HEK293 (cell line): ENCODE measurements at regions not wholly inside any gene's neighbourhood (a gene's known extent, or its start where the extent isn't known, plus 50 kb on each side); places are given as distances from the start of the nearest gene placed in this dataset.

Experiments
- CTCF ChIA-PET: fragments of 350-600 bp; formaldehyde crosslinking; extraction: SDS; loops from one replicate; lab custom pipeline; 2021; ENCODE audit warnings: antibody characterized with exemption; lab: Yijun Ruan, JAX
- POLR2A ChIA-PET: fragments of 300-600 bp; formaldehyde crosslinking; extraction: SDS; loops from one replicate; lab custom pipeline; 2020; ENCODE audit warnings: antibody characterized with exemption, inconsistent platforms; lab: Yijun Ruan, JAX
- H3K27ac ChIP-seq: fragments of 200-500 bp; sonication (Bioruptor generic); 2 replicates; pipeline ENCODE4 v1.5.1; 2014; ENCODE audit warnings: low read depth, low read length, control low read depth, inconsistent platforms; ENCODE audit errors: extremely low read depth
- H3K36me3 ChIP-seq, 2 experiments: fragments of 200-500 bp in 1 of 2; sonication (Bioruptor generic) in 1 of 2; 1 replicate in 1 of 2; 2 replicates in 1 of 2; pipeline ENCODE4 v1.5.1; 2014 to 2017; ENCODE audit warnings: inconsistent platforms in 2 of 2, low read length in 2 of 2; ENCODE audit not compliant: control insufficient read depth in 2 of 2, insufficient read depth in 1 of 2
- H3K4me1 ChIP-seq: fragments of 200-500 bp; sonication (Bioruptor generic); 2 replicates; pipeline ENCODE4 v1.5.1; 2014; ENCODE audit warnings: mild to moderate bottlenecking, low read length, inconsistent platforms; ENCODE audit not compliant: control insufficient read depth, insufficient read depth
- H3K4me3 ChIP-seq: 2 replicates; pipeline ENCODE4 v1.5.1; 2011; ENCODE audit warnings: low read depth, mild to moderate bottlenecking, control low read depth, low read length, moderate library complexity
- H3K9me3 ChIP-seq: fragments of 200-500 bp; sonication (Bioruptor generic); 2 replicates; pipeline ENCODE4 v1.5.1; 2014; ENCODE audit warnings: low read depth, low read length, inconsistent platforms; ENCODE audit not compliant: control insufficient read depth, insufficient read depth
- CTCF ChIP-seq: fragments of 450-650 bp; formaldehyde crosslinking; IDR thresholded peaks from 2 replicates; pipeline ENCODE4 v1.5.1; 2016; ENCODE audit warnings: missing biosample characterization, missing genetic modification characterization
- INSM2 ChIP-seq: fragments of 450-650 bp; formaldehyde crosslinking; IDR thresholded peaks from 2 replicates; pipeline ENCODE4 v1.5.1; 2016; ENCODE audit warnings: missing biosample characterization, missing genetic modification characterization
- KLF17 ChIP-seq: fragments of 450-650 bp; formaldehyde crosslinking; IDR thresholded peaks from 2 replicates; pipeline ENCODE4 v1.5.1; 2016; ENCODE audit warnings: missing biosample characterization, missing genetic modification characterization
- KLF9 ChIP-seq: fragments of 450-650 bp; formaldehyde crosslinking; IDR thresholded peaks from 2 replicates; pipeline ENCODE4 v1.5.1; 2016; ENCODE audit warnings: missing biosample characterization, missing genetic modification characterization, low read depth
- REPIN1 ChIP-seq: fragments of 450-650 bp; formaldehyde crosslinking; IDR thresholded peaks from 2 replicates; pipeline ENCODE4 v1.5.1; 2017; ENCODE audit warnings: missing biosample characterization, missing genetic modification characterization, low read depth
- REST ChIP-seq: fragments of 450-650 bp; formaldehyde crosslinking; IDR thresholded peaks from 2 replicates; pipeline ENCODE4 v1.5.1; 2016; ENCODE audit warnings: missing biosample characterization, missing genetic modification characterization
- SP2 ChIP-seq: fragments of 450-650 bp; formaldehyde crosslinking; IDR thresholded peaks from 2 replicates; pipeline ENCODE4 v1.5.1; 2016; ENCODE audit warnings: missing biosample characterization, missing genetic modification characterization
- TCF7L2 ChIP-seq: IDR thresholded peaks from 2 replicates; pipeline ENCODE4 v1.6.1; 2011; ENCODE audit warnings: low read depth, mild to moderate bottlenecking, inconsistent platforms, low read length, moderate library complexity, borderline replicate concordance
- ZBTB21 ChIP-seq: fragments of 450-650 bp; formaldehyde crosslinking; IDR thresholded peaks from 2 replicates; pipeline ENCODE4 v1.5.1; 2017; ENCODE audit warnings: missing biosample characterization, missing genetic modification characterization
- ZNF10 ChIP-seq: fragments of 450-650 bp; formaldehyde crosslinking; IDR thresholded peaks from 2 replicates; pipeline ENCODE4 v1.5.1; 2017; ENCODE audit warnings: missing biosample characterization, missing genetic modification characterization
- ZNF24 ChIP-seq: fragments of 450-650 bp; formaldehyde crosslinking; IDR thresholded peaks from 2 replicates; pipeline ENCODE4 v1.5.1; 2016; ENCODE audit warnings: missing biosample characterization, missing genetic modification characterization
- ZNF324 ChIP-seq: fragments of 450-650 bp; formaldehyde crosslinking; IDR thresholded peaks from 2 replicates; pipeline ENCODE4 v1.5.1; 2016; ENCODE audit warnings: missing biosample characterization, missing genetic modification characterization
- ZNF354C ChIP-seq: fragments of 450-650 bp; formaldehyde crosslinking; IDR thresholded peaks from 2 replicates; pipeline ENCODE4 v1.5.1; 2016; ENCODE audit warnings: missing biosample characterization, missing genetic modification characterization, low read depth, borderline replicate concordance
- ZNF433 ChIP-seq: fragments of 450-650 bp; formaldehyde crosslinking; IDR thresholded peaks from 2 replicates; pipeline ENCODE4 v1.5.1; 2016; ENCODE audit warnings: missing biosample characterization, missing genetic modification characterization, low read depth
- ZNF654 ChIP-seq: fragments of 450-650 bp; formaldehyde crosslinking; IDR thresholded peaks from 2 replicates; pipeline ENCODE4 v1.5.1; 2016; ENCODE audit warnings: low read depth, missing biosample characterization, missing genetic modification characterization
- ZNF658 ChIP-seq: fragments of 450-650 bp; formaldehyde crosslinking; IDR thresholded peaks from 2 replicates; pipeline ENCODE4; 2016; ENCODE audit warnings: missing biosample characterization, missing genetic modification characterization
- ZSCAN18 ChIP-seq: fragments of 450-650 bp; formaldehyde crosslinking; IDR thresholded peaks from 2 replicates; pipeline ENCODE4 v1.5.1; 2016; ENCODE audit warnings: missing biosample characterization, missing genetic modification characterization

- TF ChIP-seq KLF17 (tag by site-specific recombination) (no peak), KLF9 (tag by site-specific recombination) (no peak)
- ChIA-PET POLR2A (no interaction called here), CTCF (no interaction called here)
- Histone ChIP-seq H3K4me3 (no peak overlapping the region), H3K36me3 (no peaks in the 10 kb centered on the region), H3K9me3 (no peaks in the 10 kb centered on the region), H3K4me1 (no peaks in the 10 kb centered on the region), H3K27ac (no peak overlapping the region)
These were observed 106.3 kb downstream of the KBTBD8 start for GRCh38 chr3:67104388-67104787.

- no peak for TF ChIP-seq SP2 (tag by site-specific recombination)
- no peak for TF ChIP-seq TCF7L2
- no peak for TF ChIP-seq ZNF658
- TF ChIP-seq ZNF24 (tag by site-specific recombination): no peak
- no peak for TF ChIP-seq ZNF433 (tag by site-specific recombination)
- CTCF ChIA-PET: no interaction called here
- Histone ChIP-seq H3K27ac (no peak overlapping the region), H3K36me3 (no peaks in the 10 kb centered on the region), H3K9me3 (no peaks in the 10 kb centered on the region), H3K4me3 (no peak overlapping the region), H3K4me1 (no peaks in the 10 kb centered on the region)
- POLR2A ChIA-PET: no interaction called here
These were observed 108.8 kb downstream of the KBTBD8 start for GRCh38 chr3:67106874-67107273.

GRCh38 chr3:67109651-67110204 lies 111.6 kb downstream of the KBTBD8 start:
- TF ChIP-seq ZNF324 (tag by site-specific recombination) (no peak), ZNF654 (tag by site-specific recombination) (peak; percentile 49)
- H3K4me1 ChIP-seq: no peaks in the 10 kb centered on the region
- H3K9me3 ChIP-seq: no peaks in the 10 kb centered on the region
- no peaks in the 10 kb centered on the region for H3K36me3 ChIP-seq
- ChIA-PET CTCF (interaction anchor here (0.6 to 1.7 kb wide), 10 partner anchors 13 to 1766 kb away, joined by 3 to 12 read pairs (median 3); no protein-coding TSS in a partner anchor), POLR2A (no interaction called here)
- H3K4me3 ChIP-seq: no peak overlapping the region
- H3K27ac ChIP-seq: no peak overlapping the region

GRCh38 chr3:67113802-67114407 lies 115.8 kb downstream of the KBTBD8 start:
- ChIA-PET CTCF (interaction anchor here (0.5 to 1.6 kb wide), 30 partner anchors 8 to 1858 kb away, joined by 3 to 18 read pairs (median 4); no protein-coding TSS in a partner anchor), POLR2A (no interaction called here)
- H3K4me1 ChIP-seq: no peaks in the 10 kb centered on the region
- H3K27ac ChIP-seq: no peak overlapping the region
- no peaks in the 10 kb centered on the region for H3K9me3 ChIP-seq
- H3K36me3 ChIP-seq: no peaks in the 10 kb centered on the region
- no peak overlapping the region for H3K4me3 ChIP-seq
- TF ChIP-seq ZNF10: no peak
- TF ChIP-seq ZSCAN18 (tag by site-specific recombination): no peak
- peak; percentile 70; the same call in 1 of the 2 replicates for TF ChIP-seq CTCF
- peak; percentile 99 for TF ChIP-seq REST (tag by site-specific recombination)
- no peak for TF ChIP-seq INSM2 (tag by site-specific recombination)
- TF ChIP-seq ZBTB21: no peak
- peak; percentile 70 for TF ChIP-seq ZNF654 (tag by site-specific recombination)
- no peak for TF ChIP-seq REPIN1 (tag by site-specific recombination)
- no peak for TF ChIP-seq ZNF354C (tag by site-specific recombination)
